Smooth muscle cell (in vitro differentiated cells): ENCODE measurements at regions not wholly inside any gene's neighbourhood (a gene's known extent, or its start where the extent isn't known, plus 50 kb on each side); places are given as distances from the start of the nearest gene placed in this dataset.

ENCODE experiments used
- DNase-seq: peaks from one replicate; lab custom pipeline; 2025; ENCODE audit not compliant: unreplicated experiment; lab: John Stamatoyannopoulos, UW
- H2AFZ ChIP-seq: fragments of 200-600 bp; sonication (generic); 2 replicates; pipeline ENCODE4 v1.6.0; 2016; ENCODE audit warnings: antibody characterized with exemption, low read depth, mild to moderate bottlenecking
- H3F3A ChIP-seq: fragments of 200-600 bp; sonication (generic); 2 replicates; pipeline ENCODE4 v1.6.0; 2017; ENCODE audit warnings: antibody characterized with exemption, low read depth
- H3K27ac ChIP-seq: fragments of 200-600 bp; sonication (generic); 2 replicates; pipeline ENCODE4 v1.5.1; 2016; ENCODE audit warnings: low read depth, mild to moderate bottlenecking
- H3K27me3 ChIP-seq: fragments of 200-600 bp; sonication (generic); 2 replicates; pipeline ENCODE4 v1.6.1; 2016; ENCODE audit warnings: low read depth, mild to moderate bottlenecking
- H3K36me3 ChIP-seq: fragments of 200-600 bp; sonication (generic); 2 replicates; pipeline ENCODE4 v1.5.1; 2016; ENCODE audit warnings: low read depth
- H3K4me1 ChIP-seq: fragments of 200-600 bp; sonication (generic); 2 replicates; pipeline ENCODE4 v1.5.1; 2016; ENCODE audit warnings: low read depth
- H3K4me2 ChIP-seq: fragments of 200-600 bp; sonication (generic); 2 replicates; pipeline ENCODE4 v1.6.0; 2016; ENCODE audit warnings: mild to moderate bottlenecking
- H3K4me3 ChIP-seq: fragments of 200-600 bp; sonication (generic); 2 replicates; pipeline ENCODE4 v1.5.1; 2016; ENCODE audit warnings: mild to moderate bottlenecking
- H3K79me2 ChIP-seq: fragments of 200-600 bp; sonication (generic); 2 replicates; pipeline ENCODE4 v1.6.0; 2016; ENCODE audit warnings: low read depth, mild to moderate bottlenecking
- H3K9ac ChIP-seq: fragments of 200-600 bp; sonication (generic); 2 replicates; pipeline ENCODE4 v1.6.0; 2016; ENCODE audit warnings: low read depth
- H3K9me3 ChIP-seq: fragments of 200-600 bp; sonication (generic); replicated peaks from 2 replicates; pipeline ENCODE4 v1.5.1; 2016; ENCODE audit warnings: low read depth
- H4K20me1 ChIP-seq: fragments of 200-600 bp; sonication (generic); 2 replicates; pipeline ENCODE4 v1.6.0; 2016; ENCODE audit warnings: low read depth
- WGBS: methylation state at CpG from one replicate; pipeline ENCODE4 v1.1.7; 2016; ENCODE audit warnings: low lambda C conversion rate; 5-methylcytosine and 5-hydroxymethylcytosine counted together
- TF ChIP-seq, protein P1 (sequence below): fragments of 200-600 bp; sonication (generic); IDR thresholded peaks from 2 replicates; pipeline ENCODE4 v1.5.1; 2017; ENCODE audit warnings: borderline replicate concordance, mild to moderate bottlenecking, antibody characterized with exemption; ENCODE audit not compliant: insufficient read depth, poor library complexity, severe bottlenecking

DNA sequence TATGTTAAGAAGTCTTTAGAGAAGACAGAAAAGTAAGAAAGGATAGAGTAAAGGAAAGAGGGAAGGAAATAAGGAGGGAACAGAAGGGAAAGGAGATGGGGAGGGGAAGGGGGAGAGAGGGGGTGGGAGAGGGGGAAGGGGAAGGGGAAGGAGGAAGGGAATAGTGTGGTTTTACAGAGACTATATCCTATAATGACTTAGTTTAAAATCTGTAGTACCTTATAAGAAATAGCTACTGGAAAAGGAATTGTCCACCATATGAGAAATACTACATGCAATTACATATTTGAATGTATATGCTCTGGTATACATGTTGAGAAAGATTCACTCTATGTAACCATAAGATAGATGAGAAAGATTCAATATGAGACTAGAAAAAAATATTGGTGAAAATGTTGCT is 1042.3 kb downstream of the BRINP3 start:
- Histone ChIP-seq H3F3A (no peaks in the 10 kb centered on the region), H3K79me2 (no peaks in the 10 kb centered on the region), H3K9ac (no peak overlapping the region), H3K27ac (no peak overlapping the region), H3K36me3 (no peaks in the 10 kb centered on the region), H3K4me3 (no peak overlapping the region), H3K27me3 (no peaks in the 10 kb centered on the region), H3K4me2 (no peak overlapping the region), H3K4me1 (no peaks in the 10 kb centered on the region), H4K20me1 (no peaks in the 10 kb centered on the region), H3K9me3 (no peaks in the 10 kb centered on the region), H2AFZ (no peak overlapping the region)
- TF ChIP-seq, protein P1, sequence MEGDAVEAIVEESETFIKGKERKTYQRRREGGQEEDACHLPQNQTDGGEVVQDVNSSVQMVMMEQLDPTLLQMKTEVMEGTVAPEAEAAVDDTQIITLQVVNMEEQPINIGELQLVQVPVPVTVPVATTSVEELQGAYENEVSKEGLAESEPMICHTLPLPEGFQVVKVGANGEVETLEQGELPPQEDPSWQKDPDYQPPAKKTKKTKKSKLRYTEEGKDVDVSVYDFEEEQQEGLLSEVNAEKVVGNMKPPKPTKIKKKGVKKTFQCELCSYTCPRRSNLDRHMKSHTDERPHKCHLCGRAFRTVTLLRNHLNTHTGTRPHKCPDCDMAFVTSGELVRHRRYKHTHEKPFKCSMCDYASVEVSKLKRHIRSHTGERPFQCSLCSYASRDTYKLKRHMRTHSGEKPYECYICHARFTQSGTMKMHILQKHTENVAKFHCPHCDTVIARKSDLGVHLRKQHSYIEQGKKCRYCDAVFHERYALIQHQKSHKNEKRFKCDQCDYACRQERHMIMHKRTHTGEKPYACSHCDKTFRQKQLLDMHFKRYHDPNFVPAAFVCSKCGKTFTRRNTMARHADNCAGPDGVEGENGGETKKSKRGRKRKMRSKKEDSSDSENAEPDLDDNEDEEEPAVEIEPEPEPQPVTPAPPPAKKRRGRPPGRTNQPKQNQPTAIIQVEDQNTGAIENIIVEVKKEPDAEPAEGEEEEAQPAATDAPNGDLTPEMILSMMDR, result no peak
- DNase-seq, result no peak

DNA sequence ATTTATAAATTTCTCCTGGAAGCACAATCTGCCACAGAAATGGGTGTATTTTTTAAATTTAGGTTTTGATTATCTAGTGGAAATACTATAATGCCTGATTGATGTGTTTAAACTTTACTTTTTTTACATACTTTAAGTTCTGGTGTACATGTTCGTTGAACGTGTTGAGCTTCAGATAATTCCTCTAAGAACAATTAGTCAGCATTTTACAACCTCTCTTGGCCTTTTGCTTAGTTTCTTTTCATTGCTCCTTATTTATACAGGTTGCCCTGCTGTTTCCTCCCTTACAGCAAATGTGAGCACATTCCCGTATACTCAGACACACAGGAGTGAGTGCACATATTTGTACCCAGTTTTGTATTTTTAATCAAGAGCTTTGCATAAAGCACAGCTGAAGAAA is 1038.9 kb downstream of the BRINP3 start:
- no peaks in the 10 kb centered on the region for H3K27me3 ChIP-seq
- no peaks in the 10 kb centered on the region for H3K79me2 ChIP-seq
- no peak overlapping the region for H3K4me3 ChIP-seq
- H3K9ac ChIP-seq, result no peak overlapping the region
- no peak for DNase-seq
- no peak overlapping the region for H2AFZ ChIP-seq
- H3K9me3 ChIP-seq, result no peaks in the 10 kb centered on the region
- no peak overlapping the region for H3K4me2 ChIP-seq
- H3K27ac ChIP-seq, result no peak overlapping the region
- H3K36me3 ChIP-seq, result no peaks in the 10 kb centered on the region
- TF ChIP-seq, protein P1, result no peak
- H3K4me1 ChIP-seq, result no peaks in the 10 kb centered on the region
- no peaks in the 10 kb centered on the region for H4K20me1 ChIP-seq
- no peaks in the 10 kb centered on the region for H3F3A ChIP-seq
- 72% methylated on average over 3 of the region's 3 CpGs for WGBS

DNA sequence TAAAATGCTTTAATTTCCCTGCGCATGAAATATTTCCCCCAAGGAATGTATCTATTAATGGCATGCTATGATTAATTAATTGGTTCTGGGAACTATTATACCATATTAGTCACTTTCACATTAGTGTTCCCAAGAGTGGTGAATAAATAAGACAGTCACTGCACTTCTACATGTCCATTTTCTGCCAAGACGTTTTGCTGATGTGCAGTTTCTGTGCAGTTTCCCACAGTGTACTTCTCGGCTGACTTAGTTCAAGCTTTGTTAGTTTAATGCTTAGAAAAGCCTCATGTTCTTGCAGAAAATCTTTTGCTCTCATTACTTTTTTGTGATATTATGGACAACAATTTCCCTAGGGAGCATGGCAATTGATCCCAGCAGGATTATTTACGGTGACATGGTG is 1014.5 kb downstream of the BRINP3 start:
- H2AFZ ChIP-seq, result no peak overlapping the region
- DNase-seq, result no peak
- H3K36me3 ChIP-seq, result no peaks in the 10 kb centered on the region
- no peak overlapping the region for H3K27ac ChIP-seq
- no peaks in the 10 kb centered on the region for H3K79me2 ChIP-seq
- TF ChIP-seq, protein P1, result no peak
- no peaks in the 10 kb centered on the region for H3K4me1 ChIP-seq
- H4K20me1 ChIP-seq, result no peaks in the 10 kb centered on the region
- H3K4me2 ChIP-seq, result no peak overlapping the region
- no peak overlapping the region for H3K4me3 ChIP-seq
- H3F3A ChIP-seq, result no peaks in the 10 kb centered on the region
- no peaks in the 10 kb centered on the region for H3K27me3 ChIP-seq
- H3K9me3 ChIP-seq, result no peaks in the 10 kb centered on the region
- 79% methylated on average over 4 of the region's 4 CpGs for WGBS
- no peak overlapping the region for H3K9ac ChIP-seq

DNA sequence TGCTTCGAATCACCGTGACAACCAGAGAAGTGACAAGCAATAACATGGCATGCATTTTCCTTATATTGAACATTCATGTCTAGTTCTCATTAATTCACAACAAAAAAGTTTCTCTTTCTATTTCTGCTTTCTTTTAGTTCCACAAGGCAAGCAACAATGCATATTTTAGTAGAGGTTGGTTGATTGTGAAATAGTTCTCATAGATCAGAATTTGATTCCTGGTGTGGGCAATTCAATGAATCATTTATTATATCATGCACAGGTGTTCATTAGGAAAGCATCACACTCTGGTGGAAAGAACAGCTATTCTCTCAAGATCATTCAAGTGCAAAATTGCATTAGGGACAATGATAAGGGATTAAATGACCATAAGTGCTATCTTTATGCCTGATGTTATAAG is 980.9 kb downstream of the BRINP3 start:
- no peaks in the 10 kb centered on the region for H4K20me1 ChIP-seq
- no peaks in the 10 kb centered on the region for H3F3A ChIP-seq
- H3K36me3 ChIP-seq, result no peaks in the 10 kb centered on the region
- no peak overlapping the region for H3K4me2 ChIP-seq
- no peak overlapping the region for H2AFZ ChIP-seq
- no peak overlapping the region for H3K9ac ChIP-seq
- no peak for DNase-seq
- H3K27me3 ChIP-seq, result no peaks in the 10 kb centered on the region
- 68% methylated on average over 2 of the region's 2 CpGs for WGBS
- H3K27ac ChIP-seq, result no peak overlapping the region
- no peaks in the 10 kb centered on the region for H3K9me3 ChIP-seq
- TF ChIP-seq, protein P1, result no peak
- no peaks in the 10 kb centered on the region for H3K4me1 ChIP-seq
- no peak overlapping the region for H3K4me3 ChIP-seq
- no peaks in the 10 kb centered on the region for H3K79me2 ChIP-seq
